HepG2 (cell line): ENCODE measurements at regions not wholly inside any gene's neighbourhood (a gene's known extent, or its start where the extent isn't known, plus 50 kb on each side); places are given as distances from the start of the nearest gene placed in this dataset.

Source experiments
- TF ChIP-seq, protein P1 (sequence below), 2 experiments: fragments of 450-650 bp in 1 of 2; sonication (generic) in 1 of 2; formaldehyde crosslinking in 1 of 2; IDR thresholded peaks; 2 replicates each; pipeline versions ENCODE4 v1.6.1 to v1.8.0; 2016 to 2022; ENCODE audit warnings: antibody characterized with exemption in 1 of 2, mild to moderate bottlenecking in 1 of 2, missing genetic modification reagents in 1 of 2

DNA sequence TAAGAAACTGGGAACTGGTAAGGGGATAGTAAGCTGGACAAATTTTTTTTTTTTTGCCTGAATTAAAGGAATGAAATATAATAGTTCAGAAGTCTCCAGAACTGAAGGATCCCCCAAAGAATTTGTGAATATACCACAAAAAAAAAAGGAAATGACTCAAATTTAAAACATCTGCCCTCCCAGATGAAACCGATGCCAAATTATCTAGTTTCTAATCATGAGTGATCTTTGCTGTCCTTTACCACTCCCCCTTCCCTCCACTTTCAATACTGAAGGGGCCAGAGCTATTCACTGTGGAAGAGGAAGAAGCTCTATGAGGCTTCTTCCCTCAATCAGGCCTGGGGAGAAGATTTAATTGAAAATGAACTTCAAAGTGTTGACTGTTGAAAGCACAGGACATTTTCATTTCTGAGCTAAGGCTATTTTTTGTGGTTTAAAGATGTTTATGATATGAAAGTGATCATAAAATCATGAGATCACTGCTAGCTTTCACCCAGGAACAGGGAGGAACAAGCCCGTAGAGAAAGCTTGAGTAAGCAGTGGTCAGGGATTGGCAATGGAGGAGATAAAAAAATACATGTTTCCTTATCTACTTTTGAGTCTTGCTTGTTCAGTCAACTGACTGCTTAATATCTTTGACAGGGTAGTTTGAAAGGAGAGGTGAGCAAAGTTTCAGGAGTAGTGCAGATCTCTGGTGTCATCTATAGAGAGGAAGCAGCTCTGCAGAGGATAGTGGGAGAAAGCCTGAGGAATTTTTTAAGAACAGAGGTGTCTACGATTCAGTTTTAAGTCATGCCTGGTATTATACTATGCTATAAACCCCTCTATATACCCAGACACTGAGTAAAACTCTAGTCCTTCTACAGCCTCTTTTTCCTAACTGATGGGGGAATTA, 409.5 kb upstream of the FIGN start (continued):
- TF ChIP-seq, protein P1, sequence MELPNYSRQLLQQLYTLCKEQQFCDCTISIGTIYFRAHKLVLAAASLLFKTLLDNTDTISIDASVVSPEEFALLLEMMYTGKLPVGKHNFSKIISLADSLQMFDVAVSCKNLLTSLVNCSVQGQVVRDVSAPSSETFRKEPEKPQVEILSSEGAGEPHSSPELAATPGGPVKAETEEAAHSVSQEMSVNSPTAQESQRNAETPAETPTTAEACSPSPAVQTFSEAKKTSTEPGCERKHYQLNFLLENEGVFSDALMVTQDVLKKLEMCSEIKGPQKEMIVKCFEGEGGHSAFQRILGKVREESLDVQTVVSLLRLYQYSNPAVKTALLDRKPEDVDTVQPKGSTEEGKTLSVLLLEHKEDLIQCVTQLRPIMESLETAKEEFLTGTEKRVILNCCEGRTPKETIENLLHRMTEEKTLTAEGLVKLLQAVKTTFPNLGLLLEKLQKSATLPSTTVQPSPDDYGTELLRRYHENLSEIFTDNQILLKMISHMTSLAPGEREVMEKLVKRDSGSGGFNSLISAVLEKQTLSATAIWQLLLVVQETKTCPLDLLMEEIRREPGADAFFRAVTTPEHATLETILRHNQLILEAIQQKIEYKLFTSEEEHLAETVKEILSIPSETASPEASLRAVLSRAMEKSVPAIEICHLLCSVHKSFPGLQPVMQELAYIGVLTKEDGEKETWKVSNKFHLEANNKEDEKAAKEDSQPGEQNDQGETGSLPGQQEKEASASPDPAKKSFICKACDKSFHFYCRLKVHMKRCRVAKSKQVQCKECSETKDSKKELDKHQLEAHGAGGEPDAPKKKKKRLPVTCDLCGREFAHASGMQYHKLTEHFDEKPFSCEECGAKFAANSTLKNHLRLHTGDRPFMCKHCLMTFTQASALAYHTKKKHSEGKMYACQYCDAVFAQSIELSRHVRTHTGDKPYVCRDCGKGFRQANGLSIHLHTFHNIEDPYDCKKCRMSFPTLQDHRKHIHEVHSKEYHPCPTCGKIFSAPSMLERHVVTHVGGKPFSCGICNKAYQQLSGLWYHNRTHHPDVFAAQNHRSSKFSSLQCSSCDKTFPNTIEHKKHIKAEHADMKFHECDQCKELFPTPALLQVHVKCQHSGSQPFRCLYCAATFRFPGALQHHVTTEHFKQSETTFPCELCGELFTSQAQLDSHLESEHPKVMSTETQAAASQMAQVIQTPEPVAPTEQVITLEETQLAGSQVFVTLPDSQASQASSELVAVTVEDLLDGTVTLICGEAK (IDR thresholded peaks at IDR 0.05), result no peak
- TF ChIP-seq, protein P1 (CRISPR knock-in tag; IDR thresholded peaks at IDR 0.05), result no peak
